B cell (primary cell): ENCODE measurements at regions not wholly inside any gene's neighbourhood (a gene's known extent, or its start where the extent isn't known, plus 50 kb on each side); places are given as distances from the start of the nearest gene placed in this dataset.

Experiments used
- ATAC-seq: fragments of 200-7000 bp; cut with Tn5 transposase; one replicate; pipeline ENCODE4 v1.10.0; 2021; ENCODE audit warnings: low read depth, mild to moderate bottlenecking, moderate number of reproducible peaks, moderate library complexity
- CTCF ChIA-PET: fragments of 350-600 bp; sonication (Branson Sonifier 250); formaldehyde crosslinking; loops from one replicate; lab custom pipeline; 2021; ENCODE audit warnings: antibody characterized with exemption, inconsistent platforms; lab: Charles Lee
- POLR2A ChIA-PET: fragments of 350-600 bp; sonication (Branson Sonifier 250); formaldehyde crosslinking; loops from one replicate; lab custom pipeline; 2021; ENCODE audit warnings: antibody characterized with exemption; lab: Charles Lee
- DNase-seq: peaks from one replicate; pipeline ENCODE4 v3.0.0; 2013
- H2AFZ ChIP-seq: 2 replicates; pipeline ENCODE4 v1.6.1; 2012; ENCODE audit warnings: mild to moderate bottlenecking, low read depth, low read length; ENCODE audit not compliant: insufficient read depth, poor library complexity, severe bottlenecking
- H3K27ac ChIP-seq, 2 donors: 1 replicate in 1 of 2; 2 replicates in 1 of 2; pipeline ENCODE4 v1.5.1; 2012 to 2013; ENCODE audit warnings: low read length in 2 of 2, mild to moderate bottlenecking in 2 of 2, moderate library complexity in 1 of 2
- H3K27me3 ChIP-seq, 4 experiments: fragments of 200-600 bp in 1 of 4; sonication (generic) in 1 of 4; replicated peaks in 1 of 4; 1 replicate in 2 of 4; 2 replicates in 2 of 4; pipeline versions ENCODE4 v1.6.1 to v1.7.0; 2013 to 2016; ENCODE audit warnings: low read length in 3 of 4, mild to moderate bottlenecking in 2 of 4, mixed read lengths in 1 of 4, moderate library complexity in 1 of 4; ENCODE audit not compliant: insufficient read depth in 4 of 4, control insufficient read depth in 3 of 4; ENCODE audit errors: control extremely low read depth in 1 of 4
- H3K36me3 ChIP-seq, 2 experiments: replicated peaks in 1 of 2; 1 replicate in 1 of 2; 2 replicates in 1 of 2; pipeline versions ENCODE4 v1.6.1 to v1.7.1; 2013; ENCODE audit warnings: low read length in 1 of 2; ENCODE audit not compliant: insufficient read depth in 2 of 2, control insufficient read depth in 1 of 2; ENCODE audit errors: control extremely low read depth in 1 of 2, extremely low read depth in 1 of 2
- H3K4me1 ChIP-seq, 2 donors: fragments of 200-600 bp in 1 of 2; sonication (generic) in 1 of 2; 1 replicate in 1 of 2; 2 replicates in 1 of 2; pipeline versions ENCODE4 v1.5.1 to v1.6.1; 2013 to 2017; ENCODE audit warnings: low read length in 2 of 2; ENCODE audit not compliant: control insufficient read depth in 2 of 2, insufficient read depth in 2 of 2
- H3K4me2 ChIP-seq: replicated peaks from 2 replicates; pipeline ENCODE3; 2012; ENCODE audit warnings: mild to moderate bottlenecking, low read depth, low read length; ENCODE audit not compliant: poor library complexity, severe bottlenecking
- H3K4me3 ChIP-seq, 5 experiments: fragments of 200-600 bp in 1 of 5; sonication (generic) in 1 of 5; 1 replicate in 3 of 5; 2 replicates in 2 of 5; pipeline versions ENCODE4 v1.5.1 to v1.7.0; 2011 to 2016; ENCODE audit warnings: low read length in 4 of 5, mild to moderate bottlenecking in 4 of 5, low read depth in 2 of 5, control low read depth in 1 of 5, moderate library complexity in 1 of 5; ENCODE audit not compliant: insufficient read depth in 1 of 5; ENCODE audit errors: control extremely low read depth in 1 of 5, extremely low read depth in 1 of 5
- H3K79me2 ChIP-seq: fragments of 200-600 bp; sonication (generic); one replicate; pipeline ENCODE4 v1.6.0; 2016; ENCODE audit warnings: low read length; ENCODE audit not compliant: control insufficient read depth, insufficient read depth
- H3K9ac ChIP-seq: fragments of 200-600 bp; sonication (generic); 2 replicates; pipeline ENCODE4 v1.6.1; 2017; ENCODE audit warnings: mild to moderate bottlenecking, low read length, moderate library complexity
- H3K9me3 ChIP-seq, 3 donors: one replicate each; pipeline versions ENCODE4 v1.6.1 to v1.7.1; 2013; ENCODE audit warnings: low read length in 2 of 3; ENCODE audit not compliant: control insufficient read depth in 2 of 3, insufficient read depth in 1 of 3; ENCODE audit errors: control extremely low read depth in 1 of 3
- H4K20me1 ChIP-seq: 2 replicates; pipeline ENCODE4 v1.6.0; 2012; ENCODE audit warnings: mild to moderate bottlenecking, low read length; ENCODE audit not compliant: insufficient read depth, control insufficient read depth, poor library complexity, severe bottlenecking
- H3K27ac Mint-ChIP-seq: one replicate; pipeline ENCODE4 v1.8.0; 2021; ENCODE audit warnings: mixed read lengths
- H3K27me3 Mint-ChIP-seq: one replicate; pipeline ENCODE4 v1.8.0; 2021; ENCODE audit warnings: mixed read lengths
- H3K4me1 Mint-ChIP-seq: one replicate; pipeline ENCODE4 v1.8.0; 2021; ENCODE audit warnings: mixed read lengths
- H3K4me3 Mint-ChIP-seq: one replicate; pipeline ENCODE4 v1.8.0; 2021; ENCODE audit warnings: mixed read lengths
- H3K9me3 Mint-ChIP-seq: one replicate; pipeline ENCODE4 v1.8.0; 2022; ENCODE audit warnings: mixed read lengths; ENCODE audit not compliant: insufficient read depth
- EZH2 ChIP-seq: IDR thresholded peaks from 2 replicates; pipeline ENCODE4 v1.6.1; 2012; ENCODE audit warnings: borderline replicate concordance, low read depth, mild to moderate bottlenecking, moderate library complexity, low read length; ENCODE audit not compliant: insufficient read depth, poor library complexity, severe bottlenecking
- WGBS: methylation state at CpG from one replicate; pipeline ENCODE4 v1.1.5; 2013; ENCODE audit warnings: missing lambda C conversion rate; ENCODE audit not compliant: insufficient coverage; 5-methylcytosine and 5-hydroxymethylcytosine counted together
- intact Hi-C: fragments of 100-400 bp; cut with micrococcal nuclease; formaldehyde crosslinking; loops from one replicate; pipeline ENCODE4 v1.10.0; 2022
- TF ChIP-seq, protein P1 (sequence below): fragments of 200-600 bp; IDR thresholded peaks from one replicate; pipeline ENCODE4 v1.8.0; 2022; ENCODE audit warnings: antibody characterized with exemption, mild to moderate bottlenecking

DNA sequence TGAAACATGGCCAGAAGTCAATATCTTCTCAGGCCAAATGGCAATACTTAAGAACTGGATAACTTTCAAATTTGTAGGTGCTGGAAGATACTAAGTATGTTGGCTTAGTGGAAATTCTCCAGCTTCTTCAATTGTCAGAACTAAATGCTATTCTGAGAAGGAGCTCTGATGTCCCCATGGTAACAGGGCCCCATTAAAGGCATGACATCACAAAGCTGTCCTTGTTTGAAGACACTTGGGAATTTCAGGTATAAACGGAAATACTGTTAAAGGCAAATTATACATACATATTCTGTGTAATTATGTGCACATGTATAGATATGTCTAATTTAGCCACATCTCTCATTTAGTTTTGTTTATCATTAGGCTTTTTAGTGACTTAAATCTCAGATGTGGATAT, 210.0 kb upstream of the SEL1L start:
- H3K9me3 ChIP-seq: no peaks in the 10 kb centered on the region
- no peaks in the 10 kb centered on the region for H3K9me3 Mint-ChIP-seq
- CTCF ChIA-PET: no interaction called here
- no peak overlapping the region for H3K27ac ChIP-seq
- H3K27me3 ChIP-seq: no peaks in the 10 kb centered on the region
- H3K4me3 ChIP-seq: no peak overlapping the region
- intact Hi-C loops: no loop called here
- no peaks in the 10 kb centered on the region for H3K36me3 ChIP-seq
- no peaks in the 10 kb centered on the region for H3K4me1 ChIP-seq
- TF ChIP-seq, protein P1, sequence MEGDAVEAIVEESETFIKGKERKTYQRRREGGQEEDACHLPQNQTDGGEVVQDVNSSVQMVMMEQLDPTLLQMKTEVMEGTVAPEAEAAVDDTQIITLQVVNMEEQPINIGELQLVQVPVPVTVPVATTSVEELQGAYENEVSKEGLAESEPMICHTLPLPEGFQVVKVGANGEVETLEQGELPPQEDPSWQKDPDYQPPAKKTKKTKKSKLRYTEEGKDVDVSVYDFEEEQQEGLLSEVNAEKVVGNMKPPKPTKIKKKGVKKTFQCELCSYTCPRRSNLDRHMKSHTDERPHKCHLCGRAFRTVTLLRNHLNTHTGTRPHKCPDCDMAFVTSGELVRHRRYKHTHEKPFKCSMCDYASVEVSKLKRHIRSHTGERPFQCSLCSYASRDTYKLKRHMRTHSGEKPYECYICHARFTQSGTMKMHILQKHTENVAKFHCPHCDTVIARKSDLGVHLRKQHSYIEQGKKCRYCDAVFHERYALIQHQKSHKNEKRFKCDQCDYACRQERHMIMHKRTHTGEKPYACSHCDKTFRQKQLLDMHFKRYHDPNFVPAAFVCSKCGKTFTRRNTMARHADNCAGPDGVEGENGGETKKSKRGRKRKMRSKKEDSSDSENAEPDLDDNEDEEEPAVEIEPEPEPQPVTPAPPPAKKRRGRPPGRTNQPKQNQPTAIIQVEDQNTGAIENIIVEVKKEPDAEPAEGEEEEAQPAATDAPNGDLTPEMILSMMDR: no peak
- no peak for TF ChIP-seq EZH2
- POLR2A ChIA-PET: no interaction called here
- no peak overlapping the region for H3K27ac Mint-ChIP-seq
- H3K4me2 ChIP-seq: no peak overlapping the region
- ATAC-seq: no peak
- H3K9ac ChIP-seq: no peak overlapping the region
- H2AFZ ChIP-seq: no peak overlapping the region
- H3K4me1 Mint-ChIP-seq: no peaks in the 10 kb centered on the region
- no peaks in the 10 kb centered on the region for H4K20me1 ChIP-seq
- DNase-seq: no peak
- H3K79me2 ChIP-seq: no peaks in the 10 kb centered on the region
- WGBS: no CpG with 5 or more reads among the region's 1 CpG
- H3K27me3 Mint-ChIP-seq: no peaks in the 10 kb centered on the region
- no peak overlapping the region for H3K4me3 Mint-ChIP-seq

DNA sequence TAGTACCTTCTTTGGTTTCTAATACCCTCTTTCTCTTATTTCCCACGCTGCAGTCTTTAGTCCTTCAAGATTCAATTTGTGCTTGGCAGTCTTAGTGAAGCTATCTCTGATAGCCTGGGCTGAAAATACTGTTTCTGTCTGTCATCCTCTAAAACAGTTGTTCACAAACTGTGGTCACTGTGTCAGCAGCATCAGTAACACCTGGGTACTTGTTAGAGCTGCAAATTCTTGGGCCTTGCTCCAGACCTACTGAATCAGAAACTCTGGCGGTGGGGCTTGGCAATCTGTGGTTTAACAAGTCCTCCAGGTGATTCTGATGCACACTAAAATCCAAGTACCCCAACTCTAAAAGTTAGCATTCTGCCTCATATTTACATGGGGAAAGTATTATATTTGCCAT, 217.5 kb upstream of the SEL1L start:
- Mint-ChIP-seq H3K27me3 (no peaks in the 10 kb centered on the region), H3K4me3 (no peak overlapping the region), H3K4me1 (no peaks in the 10 kb centered on the region), H3K27ac (no peak overlapping the region), H3K9me3 (no peaks in the 10 kb centered on the region)
- Histone ChIP-seq H3K9ac (no peak overlapping the region), H3K27ac (no peak overlapping the region), H4K20me1 (no peaks in the 10 kb centered on the region), H3K9me3 (no peaks in the 10 kb centered on the region), H3K27me3 (no peaks in the 10 kb centered on the region), H3K36me3 (no peaks in the 10 kb centered on the region), H3K4me2 (no peak overlapping the region), H2AFZ (no peak overlapping the region), H3K4me1 (no peaks in the 10 kb centered on the region), H3K79me2 (no peaks in the 10 kb centered on the region), H3K4me3 (no peak overlapping the region)
- CTCF ChIA-PET: no interaction called here
- POLR2A ChIA-PET: no interaction called here
- no CpG with 5 or more reads among the region's 2 CpGs for WGBS
- TF ChIP-seq EZH2: no peak
- TF ChIP-seq, protein P1: no peak
- ATAC-seq (no peak), DNase-seq (no peak)
- intact Hi-C loops: no loop called here
